Glutamatergic neuron (in vitro differentiated cells): ENCODE measurements at regions not wholly inside any gene's neighbourhood (a gene's known extent, or its start where the extent isn't known, plus 50 kb on each side); places are given as distances from the start of the nearest gene placed in this dataset.
"Not testable (repeated sequence)": the region's sequence is repeated elsewhere in the genome, so short reads cannot be mapped to it uniquely, and the experiment has no call there.

ENCODE experiments used
- DNase-seq: peaks from one replicate; pipeline ENCODE4 v3.0.0; 2022
- H3K27ac Mint-ChIP-seq: one replicate; pipeline ENCODE4 v1.8.0; 2020; ENCODE audit warnings: mild to moderate bottlenecking, mixed read lengths, inconsistent platforms; ENCODE audit not compliant: unreplicated experiment
- H3K27me3 Mint-ChIP-seq: one replicate; pipeline ENCODE4 v1.8.0; 2020; ENCODE audit warnings: mild to moderate bottlenecking, moderate library complexity, mixed read lengths, inconsistent platforms; ENCODE audit not compliant: unreplicated experiment
- H3K36me3 Mint-ChIP-seq: one replicate; pipeline ENCODE4 v1.8.0; 2020; ENCODE audit warnings: mild to moderate bottlenecking, mixed read lengths, inconsistent platforms; ENCODE audit not compliant: unreplicated experiment
- H3K4me1 Mint-ChIP-seq: one replicate; pipeline ENCODE4 v1.8.0; 2020; ENCODE audit warnings: mild to moderate bottlenecking, low read depth, mixed read lengths, inconsistent platforms; ENCODE audit not compliant: unreplicated experiment
- H3K4me3 Mint-ChIP-seq: one replicate; pipeline ENCODE4 v1.8.0; 2020; ENCODE audit warnings: mild to moderate bottlenecking, mixed read lengths, inconsistent platforms; ENCODE audit not compliant: unreplicated experiment
- H3K9me3 Mint-ChIP-seq: one replicate; pipeline ENCODE4 v1.8.0; 2020; ENCODE audit warnings: mild to moderate bottlenecking, moderate library complexity, mixed read lengths, inconsistent platforms; ENCODE audit not compliant: unreplicated experiment
- CTCF ChIP-seq: fragments of 200-600 bp; sonication (generic); IDR thresholded peaks from one replicate; pipeline ENCODE4 v1.5.0; 2021; ENCODE audit not compliant: partially characterized antibody, unreplicated experiment

GRCh38 chr16:31810863-31811262 is 62.7 kb upstream of the ZNF267 start:
- DNase-seq, result no peak
- H3K4me3 Mint-ChIP-seq, result no peak overlapping the region
- TF ChIP-seq CTCF, result no peak

GRCh38 chr16:31816141-31816540 is 57.5 kb upstream of the ZNF267 start:
- not testable (repeated sequence) for H3K9me3 Mint-ChIP-seq, H3K4me1 Mint-ChIP-seq, H3K27me3 Mint-ChIP-seq, H3K27ac Mint-ChIP-seq, DNase-seq, H3K4me3 Mint-ChIP-seq, H3K36me3 Mint-ChIP-seq

More at GRCh38 chr16:31810863-31811262, 62.7 kb upstream of the ZNF267 start:
- Mint-ChIP-seq H3K27ac (no peak overlapping the region), H3K4me1 (no peaks in the 10 kb centered on the region), H3K27me3 (peaks cover 4% of the 10 kb centered on the region), H3K36me3 (no peaks in the 10 kb centered on the region), H3K9me3 (peaks cover 3% of the 10 kb centered on the region)

- no peak overlapping the region for H3K4me3 Mint-ChIP-seq
Measured at GRCh38 chr16:31819386-31819785, 54.2 kb upstream of the ZNF267 start.

GRCh38 chr16:31819948-31820347 is 53.7 kb upstream of the ZNF267 start:
- Mint-ChIP-seq H3K27ac (no peak overlapping the region), H3K4me1 (no peaks in the 10 kb centered on the region), H3K9me3 (peaks cover 14% of the 10 kb centered on the region), H3K4me3 (no peak overlapping the region), H3K27me3 (no peaks in the 10 kb centered on the region), H3K36me3 (peaks cover 13% of the 10 kb centered on the region)
- TF ChIP-seq CTCF, result no peak
- no peak for DNase-seq

More at GRCh38 chr16:31819386-31819785, 54.2 kb upstream of the ZNF267 start:
- H3K4me1 Mint-ChIP-seq, result no peaks in the 10 kb centered on the region
- peaks cover 8% of the 10 kb centered on the region for H3K36me3 Mint-ChIP-seq
- peaks cover 2% of the 10 kb centered on the region for H3K27me3 Mint-ChIP-seq
- peaks cover 11% of the 10 kb centered on the region for H3K9me3 Mint-ChIP-seq
- no peak for DNase-seq
- H3K27ac Mint-ChIP-seq, result no peak overlapping the region
- TF ChIP-seq CTCF, result no peak
